ENCODE measurements at regions not wholly inside any gene's neighbourhood (a gene's known extent, or its start where the extent isn't known, plus 50 kb on each side); places are given as distances from the start of the nearest gene placed in this dataset.

GRCh38 chr13:104256701-104257100 is 1190.5 kb upstream of the SLC10A2 start:
- TF ChIP-seq POLR2AphosphoS5 (IDR thresholded peaks at IDR 0.05; ENCODE audit: borderline replicate concordance, low read depth, low read length), result no peak
- TF ChIP-seq EZH2 (IDR thresholded peaks at IDR 0.05), result no peak

All from SK-N-MC (cell line).